Brain microvascular endothelial cell (primary cell): ENCODE measurements at regions not wholly inside any gene's neighbourhood (a gene's known extent, or its start where the extent isn't known, plus 50 kb on each side); places are given as distances from the start of the nearest gene placed in this dataset.

Experiments used
- DNase-seq: peaks from one replicate; pipeline ENCODE4 v3.0.0-alpha.2; 2020
- H3K27ac ChIP-seq: fragments of 250-450 bp; sonication (Bioruptor Pico); 2 replicates; pipeline ENCODE4 v1.5.1; 2020; ENCODE audit warnings: mild to moderate bottlenecking, moderate library complexity
- H3K27me3 ChIP-seq: fragments of 250-450 bp; sonication (Bioruptor Pico); replicated peaks from 2 replicates; pipeline ENCODE4 v1.5.1; 2020; ENCODE audit warnings: mild to moderate bottlenecking
- H3K36me3 ChIP-seq: fragments of 250-450 bp; sonication (Bioruptor Pico); replicated peaks from 2 replicates; pipeline ENCODE4 v1.5.1; 2020; ENCODE audit warnings: mild to moderate bottlenecking
- H3K4me3 ChIP-seq: 2 replicates; pipeline ENCODE4 v1.5.1; 2011; ENCODE audit warnings: low read depth, mild to moderate bottlenecking, control low read depth, low read length, moderate library complexity
- CTCF ChIP-seq: IDR thresholded peaks from 2 replicates; pipeline ENCODE4 v1.5.1; 2011; ENCODE audit warnings: low read depth, mild to moderate bottlenecking, moderate library complexity, low read length, control low read depth, inconsistent platforms; ENCODE audit errors: missing control alignments
- in situ Hi-C: cut with HindIII; loops from 2 replicates; pipeline ENCODE4 v1.10.0; 2017; ENCODE audit warnings: low sequenced_read_pairs, low pct_ligation_motif_present

GRCh38 chr10:124249812-124250432, 156.5 kb upstream of the CHST15 start:
- Histone ChIP-seq H3K27ac (no peak overlapping the region), H3K27me3 (no peaks in the 10 kb centered on the region), H3K4me3 (no peak overlapping the region), H3K36me3 (no peaks in the 10 kb centered on the region)
- no peak for DNase-seq
- in situ Hi-C loops = no loop called here
- TF ChIP-seq CTCF = peak; percentile 38

DNA sequence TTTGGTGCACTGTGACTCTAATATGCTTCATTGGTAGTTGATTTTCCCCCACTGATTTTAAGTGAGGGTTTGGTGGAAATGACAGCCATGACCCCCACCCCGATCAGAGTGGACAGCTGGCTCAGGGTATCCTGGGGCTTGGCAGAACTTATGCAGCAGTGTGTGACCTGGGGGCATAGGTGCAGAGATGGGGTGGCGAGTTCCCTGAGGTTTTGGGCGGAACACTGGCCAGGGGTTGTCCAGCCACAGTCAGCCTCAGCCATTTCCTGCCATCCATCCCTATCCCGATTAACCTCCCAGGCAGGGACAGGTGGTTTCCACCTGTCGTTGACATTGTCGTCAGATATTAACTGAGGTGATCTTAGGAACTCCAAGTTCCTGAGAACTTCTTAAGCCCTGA, 155.8 kb upstream of the CHST15 start:
- DNase-seq = no peak
- in situ Hi-C loops = no loop called here

DNA sequence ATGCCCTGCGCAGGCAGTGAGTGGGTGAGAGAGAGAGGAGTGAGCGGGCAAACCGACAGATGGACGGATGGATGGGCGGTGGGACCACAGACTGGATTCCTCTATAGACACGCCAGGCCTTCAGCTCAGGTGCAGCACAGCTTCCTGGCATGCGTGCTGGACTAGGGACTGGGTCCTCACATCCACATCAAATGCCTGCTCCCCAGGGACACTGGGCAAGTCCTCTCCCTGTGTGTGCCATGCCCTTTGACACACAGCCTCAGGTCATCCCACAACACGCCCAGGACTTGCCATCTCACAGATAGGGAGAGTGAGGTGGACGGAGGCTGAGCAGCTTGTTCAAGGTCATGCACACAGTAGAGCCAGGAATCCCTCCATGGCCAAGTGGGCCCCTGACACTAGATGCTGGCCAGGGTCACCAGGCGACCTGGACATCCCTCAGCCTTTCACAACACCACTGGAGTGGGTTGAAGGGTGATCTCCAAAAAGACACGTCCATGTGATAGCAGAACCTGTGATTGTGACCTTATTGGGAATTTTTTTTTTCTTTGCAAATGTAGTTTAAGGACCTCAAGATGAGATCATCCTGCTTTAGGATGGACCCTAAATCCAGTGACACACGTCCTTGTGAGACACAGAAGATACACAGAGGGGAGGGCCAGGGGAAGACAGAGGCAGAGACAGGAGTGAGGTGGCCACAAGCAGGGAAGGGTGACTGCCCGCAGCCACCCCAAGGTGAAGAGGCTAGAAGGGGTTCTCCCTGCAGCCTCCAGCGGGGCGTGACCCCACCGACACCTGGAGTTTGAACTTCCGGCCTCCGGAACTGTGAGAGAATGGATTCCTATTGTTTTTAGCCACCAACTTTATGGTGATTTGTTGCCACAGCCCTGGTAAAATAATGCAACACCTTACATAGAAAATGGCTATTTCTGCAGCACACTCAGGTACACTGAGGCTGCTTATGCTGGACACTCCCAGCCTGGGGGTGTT, 155.0 kb upstream of the CHST15 start:
- no peak for DNase-seq
- in situ Hi-C loops = no loop called here

More for the DNA sequence above, 155.8 kb upstream of the CHST15 start:
- Histone ChIP-seq H3K36me3 (no peaks in the 10 kb centered on the region), H3K27me3 (no peaks in the 10 kb centered on the region), H3K27ac (no peak overlapping the region), H3K4me3 (no peak overlapping the region)
- TF ChIP-seq CTCF = no peak

DNA sequence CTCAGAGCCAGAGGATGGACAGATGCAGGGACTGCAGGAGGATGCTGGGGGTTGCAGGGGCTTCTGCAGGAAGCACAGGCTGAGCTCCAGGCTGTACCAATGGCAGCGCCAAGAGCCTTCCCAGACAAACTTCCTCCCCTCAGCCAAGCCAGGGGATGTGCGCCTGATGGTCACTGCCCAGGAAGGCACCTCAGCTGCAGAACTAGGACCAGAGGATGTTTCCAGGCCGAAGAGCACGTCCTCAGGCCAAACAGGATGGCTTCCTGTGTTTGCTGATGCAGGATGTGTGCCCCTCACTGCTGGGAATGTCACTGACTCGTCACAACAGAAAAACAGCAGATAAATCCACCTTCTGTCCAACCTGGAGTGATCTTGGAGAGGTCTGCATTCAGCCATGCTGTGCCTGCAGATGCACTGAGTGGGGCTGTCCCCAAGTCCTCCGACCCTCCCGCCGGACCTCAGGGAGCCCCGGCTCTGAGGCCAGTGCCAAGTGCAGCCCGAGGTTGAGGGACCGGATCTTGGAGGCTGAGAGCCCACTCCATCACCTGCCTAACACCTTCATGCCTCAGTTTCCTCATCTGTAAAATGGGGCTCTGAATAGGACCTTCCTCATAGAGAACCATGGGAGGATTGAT, 152.5 kb upstream of the CHST15 start:
- TF ChIP-seq CTCF = no peak
- H3K27me3 ChIP-seq = no peaks in the 10 kb centered on the region
- in situ Hi-C loops = no loop called here
- no peaks in the 10 kb centered on the region for H3K36me3 ChIP-seq
- no peak for DNase-seq
- no peak overlapping the region for H3K4me3 ChIP-seq
- no peak overlapping the region for H3K27ac ChIP-seq

More for the DNA sequence above, 155.0 kb upstream of the CHST15 start:
- no peak overlapping the region for H3K27ac ChIP-seq
- no peak overlapping the region for H3K4me3 ChIP-seq
- no peaks in the 10 kb centered on the region for H3K27me3 ChIP-seq
- TF ChIP-seq CTCF = no peak
- H3K36me3 ChIP-seq = no peaks in the 10 kb centered on the region

GRCh38 chr10:124245191-124245590, 151.8 kb upstream of the CHST15 start:
- Histone ChIP-seq H3K36me3 (no peaks in the 10 kb centered on the region), H3K4me3 (no peak overlapping the region), H3K27me3 (no peaks in the 10 kb centered on the region), H3K27ac (no peak overlapping the region)
- no peak for TF ChIP-seq CTCF
- DNase-seq = no peak
- in situ Hi-C loops = no loop called here
